Neural cell (in vitro differentiated cells): ENCODE measurements at regions not wholly inside any gene's neighbourhood (a gene's known extent, or its start where the extent isn't known, plus 50 kb on each side); places are given as distances from the start of the nearest gene placed in this dataset.

Source experiments
- CTCF ChIP-seq: fragments of 450-650 bp; IDR thresholded peaks from 2 replicates; pipeline ENCODE4 v1.5.1; 2014; ENCODE audit warnings: antibody characterized with exemption, mild to moderate bottlenecking, moderate library complexity; ENCODE audit not compliant: poor library complexity, severe bottlenecking
- EP300 ChIP-seq: fragments of 450-650 bp; conservative IDR thresholded peaks from 2 replicates; pipeline ENCODE4 v1.6.1; 2014; ENCODE audit warnings: antibody characterized with exemption, mild to moderate bottlenecking, moderate library complexity; ENCODE audit not compliant: poor library complexity, severe bottlenecking
- EZH2 ChIP-seq: fragments of 200-600, 300-800 bp; shearing (Covaris generic), sonication (generic); IDR thresholded peaks from 2 replicates; pipeline ENCODE4 v1.6.1; 2014; ENCODE audit warnings: antibody characterized with exemption, low read length, borderline replicate concordance, mild to moderate bottlenecking; ENCODE audit not compliant: insufficient read depth, poor library complexity, severe bottlenecking
- MXI1 ChIP-seq: fragments of 450-650 bp; conservative IDR thresholded peaks from 2 replicates; pipeline ENCODE4 v1.6.1; 2014; ENCODE audit warnings: antibody characterized with exemption, mild to moderate bottlenecking; ENCODE audit not compliant: poor library complexity, severe bottlenecking
- POLR2AphosphoS5 ChIP-seq: IDR thresholded peaks from 2 replicates; pipeline ENCODE4 v1.6.1; 2012
- RAD21 ChIP-seq: fragments of 450-650 bp; conservative IDR thresholded peaks from 2 replicates; pipeline ENCODE4 v1.6.1; 2014; ENCODE audit warnings: antibody characterized with exemption, mild to moderate bottlenecking, moderate library complexity
- TAF1 ChIP-seq: IDR thresholded peaks from 2 replicates; pipeline ENCODE4 v1.6.1; 2012; ENCODE audit warnings: low read depth
- TF ChIP-seq, protein P1 (sequence below): IDR thresholded peaks from 2 replicates; pipeline ENCODE4 v1.6.1; 2012; ENCODE audit warnings: borderline replicate concordance

DNA sequence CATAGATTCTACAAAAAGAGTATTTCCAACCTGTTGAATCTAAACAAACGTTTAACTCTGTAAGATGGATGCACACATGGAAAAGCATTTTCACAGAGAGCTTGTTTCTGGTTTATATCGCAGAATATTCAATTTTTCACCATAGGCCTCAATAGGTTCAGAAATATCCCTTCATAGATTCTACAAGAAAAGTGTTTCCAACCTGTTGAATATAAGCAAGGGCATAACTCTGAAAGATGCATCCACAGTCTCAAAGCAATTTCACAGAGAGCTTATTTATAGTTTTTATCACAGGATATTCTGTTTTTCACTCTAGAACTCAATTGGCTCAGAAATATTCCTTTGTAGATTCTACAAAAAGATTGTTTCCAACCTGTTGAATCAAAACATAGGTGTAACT lies 1483.6 kb downstream of the UQCRFS1 start:
- TF ChIP-seq TAF1 (no peak), EP300 (no peak), CTCF (no peak), EZH2 (no peak), POLR2AphosphoS5 (no peak), MXI1 (no peak), RAD21 (no peak)
- TF ChIP-seq, protein P1, sequence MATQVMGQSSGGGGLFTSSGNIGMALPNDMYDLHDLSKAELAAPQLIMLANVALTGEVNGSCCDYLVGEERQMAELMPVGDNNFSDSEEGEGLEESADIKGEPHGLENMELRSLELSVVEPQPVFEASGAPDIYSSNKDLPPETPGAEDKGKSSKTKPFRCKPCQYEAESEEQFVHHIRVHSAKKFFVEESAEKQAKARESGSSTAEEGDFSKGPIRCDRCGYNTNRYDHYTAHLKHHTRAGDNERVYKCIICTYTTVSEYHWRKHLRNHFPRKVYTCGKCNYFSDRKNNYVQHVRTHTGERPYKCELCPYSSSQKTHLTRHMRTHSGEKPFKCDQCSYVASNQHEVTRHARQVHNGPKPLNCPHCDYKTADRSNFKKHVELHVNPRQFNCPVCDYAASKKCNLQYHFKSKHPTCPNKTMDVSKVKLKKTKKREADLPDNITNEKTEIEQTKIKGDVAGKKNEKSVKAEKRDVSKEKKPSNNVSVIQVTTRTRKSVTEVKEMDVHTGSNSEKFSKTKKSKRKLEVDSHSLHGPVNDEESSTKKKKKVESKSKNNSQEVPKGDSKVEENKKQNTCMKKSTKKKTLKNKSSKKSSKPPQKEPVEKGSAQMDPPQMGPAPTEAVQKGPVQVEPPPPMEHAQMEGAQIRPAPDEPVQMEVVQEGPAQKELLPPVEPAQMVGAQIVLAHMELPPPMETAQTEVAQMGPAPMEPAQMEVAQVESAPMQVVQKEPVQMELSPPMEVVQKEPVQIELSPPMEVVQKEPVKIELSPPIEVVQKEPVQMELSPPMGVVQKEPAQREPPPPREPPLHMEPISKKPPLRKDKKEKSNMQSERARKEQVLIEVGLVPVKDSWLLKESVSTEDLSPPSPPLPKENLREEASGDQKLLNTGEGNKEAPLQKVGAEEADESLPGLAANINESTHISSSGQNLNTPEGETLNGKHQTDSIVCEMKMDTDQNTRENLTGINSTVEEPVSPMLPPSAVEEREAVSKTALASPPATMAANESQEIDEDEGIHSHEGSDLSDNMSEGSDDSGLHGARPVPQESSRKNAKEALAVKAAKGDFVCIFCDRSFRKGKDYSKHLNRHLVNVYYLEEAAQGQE = no peak
